ENCODE measurements at regions not wholly inside any gene's neighbourhood (a gene's known extent, or its start where the extent isn't known, plus 50 kb on each side); places are given as distances from the start of the nearest gene placed in this dataset.

- no peak for TF ChIP-seq CTCF (IDR thresholded peaks at IDR 0.05)
- no peak for TF ChIP-seq POLR2A (IDR thresholded peaks at IDR 0.05)
Measured at GRCh38 chr14:53260286-53260685, 107.2 kb upstream of the DDHD1 start.

All from thyroid gland (tissue), 4 donors.